Smooth muscle cell (in vitro differentiated cells): ENCODE measurements at regions not wholly inside any gene's neighbourhood (a gene's known extent, or its start where the extent isn't known, plus 50 kb on each side); places are given as distances from the start of the nearest gene placed in this dataset.

Source experiments
- DNase-seq: peaks from one replicate; lab custom pipeline; 2025; ENCODE audit not compliant: unreplicated experiment; lab: John Stamatoyannopoulos, UW
- H2AFZ ChIP-seq: fragments of 200-600 bp; sonication (generic); 2 replicates; pipeline ENCODE4 v1.6.0; 2016; ENCODE audit warnings: antibody characterized with exemption, low read depth, mild to moderate bottlenecking
- H3F3A ChIP-seq: fragments of 200-600 bp; sonication (generic); 2 replicates; pipeline ENCODE4 v1.6.0; 2017; ENCODE audit warnings: antibody characterized with exemption, low read depth
- H3K27ac ChIP-seq: fragments of 200-600 bp; sonication (generic); 2 replicates; pipeline ENCODE4 v1.5.1; 2016; ENCODE audit warnings: low read depth, mild to moderate bottlenecking
- H3K27me3 ChIP-seq: fragments of 200-600 bp; sonication (generic); 2 replicates; pipeline ENCODE4 v1.6.1; 2016; ENCODE audit warnings: low read depth, mild to moderate bottlenecking
- H3K36me3 ChIP-seq: fragments of 200-600 bp; sonication (generic); 2 replicates; pipeline ENCODE4 v1.5.1; 2016; ENCODE audit warnings: low read depth
- H3K4me1 ChIP-seq: fragments of 200-600 bp; sonication (generic); 2 replicates; pipeline ENCODE4 v1.5.1; 2016; ENCODE audit warnings: low read depth
- H3K4me2 ChIP-seq: fragments of 200-600 bp; sonication (generic); 2 replicates; pipeline ENCODE4 v1.6.0; 2016; ENCODE audit warnings: mild to moderate bottlenecking
- H3K4me3 ChIP-seq: fragments of 200-600 bp; sonication (generic); 2 replicates; pipeline ENCODE4 v1.5.1; 2016; ENCODE audit warnings: mild to moderate bottlenecking
- H3K79me2 ChIP-seq: fragments of 200-600 bp; sonication (generic); 2 replicates; pipeline ENCODE4 v1.6.0; 2016; ENCODE audit warnings: low read depth, mild to moderate bottlenecking
- H3K9ac ChIP-seq: fragments of 200-600 bp; sonication (generic); 2 replicates; pipeline ENCODE4 v1.6.0; 2016; ENCODE audit warnings: low read depth
- H3K9me3 ChIP-seq: fragments of 200-600 bp; sonication (generic); replicated peaks from 2 replicates; pipeline ENCODE4 v1.5.1; 2016; ENCODE audit warnings: low read depth
- H4K20me1 ChIP-seq: fragments of 200-600 bp; sonication (generic); 2 replicates; pipeline ENCODE4 v1.6.0; 2016; ENCODE audit warnings: low read depth
- WGBS: methylation state at CpG from one replicate; pipeline ENCODE4 v1.1.7; 2016; ENCODE audit warnings: low lambda C conversion rate; 5-methylcytosine and 5-hydroxymethylcytosine counted together
- TF ChIP-seq, protein P1 (sequence below): fragments of 200-600 bp; sonication (generic); IDR thresholded peaks from 2 replicates; pipeline ENCODE4 v1.5.1; 2017; ENCODE audit warnings: borderline replicate concordance, mild to moderate bottlenecking, antibody characterized with exemption; ENCODE audit not compliant: insufficient read depth, poor library complexity, severe bottlenecking

DNA sequence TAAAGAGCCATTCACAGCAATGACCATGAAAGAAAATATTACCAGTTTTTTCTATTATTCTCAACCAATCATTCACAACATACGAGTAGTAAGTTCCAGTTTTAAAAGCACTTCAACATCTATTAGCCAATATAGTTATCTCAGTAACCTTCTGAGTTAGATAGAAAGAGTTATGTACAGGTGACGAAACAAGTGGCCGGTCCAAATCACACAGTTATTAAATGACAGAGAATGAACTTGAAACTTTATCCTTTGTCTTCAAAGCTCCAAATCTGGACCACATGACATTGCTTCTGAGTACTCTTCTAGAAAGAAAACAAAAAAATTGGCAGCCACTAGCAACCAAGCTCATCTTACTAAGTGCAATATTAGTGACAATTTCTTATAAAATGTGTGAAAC, 393.8 kb downstream of the OMA1 start:
- Histone ChIP-seq H2AFZ (no peak overlapping the region), H3K4me1 (peaks cover 18% of the 10 kb centered on the region), H3K9ac (no peak overlapping the region), H3F3A (no peaks in the 10 kb centered on the region), H3K4me3 (no peak overlapping the region), H3K4me2 (no peak overlapping the region), H3K9me3 (no peaks in the 10 kb centered on the region), H3K27ac (no peak overlapping the region), H3K36me3 (no peaks in the 10 kb centered on the region), H3K27me3 (no peaks in the 10 kb centered on the region), H3K79me2 (no peaks in the 10 kb centered on the region), H4K20me1 (no peaks in the 10 kb centered on the region)
- WGBS: 88% methylated on average over 3 of the region's 3 CpGs
- TF ChIP-seq, protein P1, sequence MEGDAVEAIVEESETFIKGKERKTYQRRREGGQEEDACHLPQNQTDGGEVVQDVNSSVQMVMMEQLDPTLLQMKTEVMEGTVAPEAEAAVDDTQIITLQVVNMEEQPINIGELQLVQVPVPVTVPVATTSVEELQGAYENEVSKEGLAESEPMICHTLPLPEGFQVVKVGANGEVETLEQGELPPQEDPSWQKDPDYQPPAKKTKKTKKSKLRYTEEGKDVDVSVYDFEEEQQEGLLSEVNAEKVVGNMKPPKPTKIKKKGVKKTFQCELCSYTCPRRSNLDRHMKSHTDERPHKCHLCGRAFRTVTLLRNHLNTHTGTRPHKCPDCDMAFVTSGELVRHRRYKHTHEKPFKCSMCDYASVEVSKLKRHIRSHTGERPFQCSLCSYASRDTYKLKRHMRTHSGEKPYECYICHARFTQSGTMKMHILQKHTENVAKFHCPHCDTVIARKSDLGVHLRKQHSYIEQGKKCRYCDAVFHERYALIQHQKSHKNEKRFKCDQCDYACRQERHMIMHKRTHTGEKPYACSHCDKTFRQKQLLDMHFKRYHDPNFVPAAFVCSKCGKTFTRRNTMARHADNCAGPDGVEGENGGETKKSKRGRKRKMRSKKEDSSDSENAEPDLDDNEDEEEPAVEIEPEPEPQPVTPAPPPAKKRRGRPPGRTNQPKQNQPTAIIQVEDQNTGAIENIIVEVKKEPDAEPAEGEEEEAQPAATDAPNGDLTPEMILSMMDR: no peak
- no peak for DNase-seq

DNA sequence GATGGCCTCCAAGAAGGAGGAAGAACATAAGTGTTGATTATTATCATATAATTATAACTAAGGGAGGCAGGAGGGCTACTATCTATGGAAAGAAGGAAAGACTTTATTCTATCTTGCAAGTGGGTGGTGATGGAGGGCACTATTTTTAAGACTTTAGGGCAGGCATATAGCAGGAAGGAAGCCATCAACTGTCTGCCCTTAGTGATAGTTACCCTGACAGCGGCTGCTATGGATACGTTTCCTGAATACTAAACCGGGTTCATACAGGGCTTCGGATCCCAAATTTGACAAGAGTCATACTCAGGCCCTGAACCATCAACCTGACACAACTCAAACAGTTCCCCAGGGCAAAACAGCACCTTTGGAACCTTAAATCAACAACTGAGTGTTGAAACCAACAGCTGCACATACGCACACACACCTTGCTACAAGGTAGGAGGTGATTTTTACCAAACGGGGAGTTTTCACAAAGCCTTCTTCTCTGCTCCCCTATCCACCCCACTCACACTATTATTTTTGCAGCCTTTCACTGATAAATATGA, 397.2 kb downstream of the OMA1 start:
- no peak for DNase-seq
- no peaks in the 10 kb centered on the region for H3K9me3 ChIP-seq
- H3K27me3 ChIP-seq: no peaks in the 10 kb centered on the region
- no peaks in the 10 kb centered on the region for H3F3A ChIP-seq
- 87% methylated on average over 6 of the region's 6 CpGs for WGBS
- no peaks in the 10 kb centered on the region for H3K4me1 ChIP-seq
- H3K79me2 ChIP-seq: no peaks in the 10 kb centered on the region
- no peak overlapping the region for H3K9ac ChIP-seq
- H3K36me3 ChIP-seq: no peaks in the 10 kb centered on the region
- no peak overlapping the region for H3K4me3 ChIP-seq
- no peak overlapping the region for H3K27ac ChIP-seq
- H3K4me2 ChIP-seq: no peak overlapping the region
- H4K20me1 ChIP-seq: no peaks in the 10 kb centered on the region
- no peak overlapping the region for H2AFZ ChIP-seq
- TF ChIP-seq, protein P1: no peak

DNA sequence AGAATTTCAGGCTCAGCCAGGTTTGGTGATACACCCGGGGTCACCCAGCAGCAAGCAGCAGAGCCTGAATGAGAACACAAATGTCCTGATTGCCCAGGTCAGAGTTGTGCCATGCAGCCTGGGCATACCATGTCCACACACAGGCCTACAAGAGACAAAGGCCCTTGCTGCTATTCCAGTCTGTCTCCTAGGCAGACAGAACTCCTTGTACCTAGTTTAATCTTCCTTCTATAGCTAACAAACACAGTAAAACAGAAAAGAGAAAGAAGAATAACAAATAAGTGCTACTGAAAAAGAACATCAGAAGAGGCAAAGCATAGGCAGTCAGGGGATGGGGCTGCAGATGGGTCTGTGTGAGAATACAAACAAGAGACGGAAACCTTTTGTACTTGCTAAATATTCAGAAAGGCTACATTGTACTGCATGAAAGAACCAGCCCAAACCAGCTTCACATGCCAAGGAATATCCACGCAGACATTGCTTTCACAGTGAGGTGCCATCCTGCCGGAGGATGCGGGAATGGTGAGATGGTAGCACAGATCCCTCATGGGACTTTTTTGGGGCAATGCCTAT, 401.7 kb downstream of the OMA1 start:
- no peak overlapping the region for H3K9ac ChIP-seq
- no peak overlapping the region for H3K4me3 ChIP-seq
- TF ChIP-seq, protein P1: no peak
- H2AFZ ChIP-seq: no peak overlapping the region
- no peaks in the 10 kb centered on the region for H3K9me3 ChIP-seq
- no peak overlapping the region for H3K4me2 ChIP-seq
- H3F3A ChIP-seq: no peaks in the 10 kb centered on the region
- WGBS: 91% methylated on average over 5 of the region's 5 CpGs
- H3K79me2 ChIP-seq: no peaks in the 10 kb centered on the region
- no peak overlapping the region for H3K27ac ChIP-seq
- H4K20me1 ChIP-seq: no peaks in the 10 kb centered on the region
- DNase-seq: no peak
- H3K27me3 ChIP-seq: no peaks in the 10 kb centered on the region
- H3K4me1 ChIP-seq: no peaks in the 10 kb centered on the region
- H3K36me3 ChIP-seq: no peaks in the 10 kb centered on the region
